ENCODE measurements at regions not wholly inside any gene's neighbourhood (a gene's known extent, or its start where the extent isn't known, plus 50 kb on each side); places are given as distances from the start of the nearest gene placed in this dataset.
"Not testable (repeated sequence)": the region's sequence is repeated elsewhere in the genome, so short reads cannot be mapped to it uniquely, and the experiment has no call there.

GRCh38 chr10:9921544-9921943 lies 1096.1 kb upstream of the CELF2 start:
- H3K27ac ChIP-seq (ENCODE audit: low read depth, low read length), result no peak overlapping the region
- no peak overlapping the region for H3K4me3 ChIP-seq (ENCODE audit: low read depth, low read length)
- H2AFZ ChIP-seq (ENCODE audit: low read length, unreplicated experiment), result no peak overlapping the region
- H3K79me2 ChIP-seq (ENCODE audit: control insufficient read depth, insufficient read depth, low read length, unreplicated experiment), result no peaks in the 10 kb centered on the region
- no peaks in the 10 kb centered on the region for H3K4me1 ChIP-seq (ENCODE audit: control insufficient read depth, insufficient read depth, low read length, unreplicated experiment)
- no peaks in the 10 kb centered on the region for H3K27me3 ChIP-seq (ENCODE audit: insufficient read depth, low read length)
- H3K36me3 ChIP-seq (ENCODE audit: insufficient read depth, low read length), result no peaks in the 10 kb centered on the region

- Histone ChIP-seq H3K36me3 (ENCODE audit: insufficient read depth, low read length) (no peaks in the 10 kb centered on the region), H2AFZ (ENCODE audit: low read length, unreplicated experiment) (no peak overlapping the region)
Measured at GRCh38 chr10:9922126-9922870, 1095.4 kb upstream of the CELF2 start.

GRCh38 chr10:9926003-9926402 lies 1091.7 kb upstream of the CELF2 start:
- Histone ChIP-seq H3K27ac (ENCODE audit: low read depth, low read length) (no peak overlapping the region), H3K79me2 (ENCODE audit: control insufficient read depth, insufficient read depth, low read length, unreplicated experiment) (no peaks in the 10 kb centered on the region), H3K4me3 (ENCODE audit: low read depth, low read length) (no peak overlapping the region), H3K27me3 (ENCODE audit: insufficient read depth, low read length) (no peaks in the 10 kb centered on the region), H3K36me3 (ENCODE audit: insufficient read depth, low read length) (no peaks in the 10 kb centered on the region), H2AFZ (ENCODE audit: low read length, unreplicated experiment) (no peak overlapping the region), H3K4me1 (ENCODE audit: control insufficient read depth, insufficient read depth, low read length, unreplicated experiment) (no peaks in the 10 kb centered on the region)

More at GRCh38 chr10:9922126-9922870, 1095.4 kb upstream of the CELF2 start:
- Histone ChIP-seq H3K4me3 (ENCODE audit: low read depth, low read length) (no peak overlapping the region), H3K27ac (ENCODE audit: low read depth, low read length) (no peak overlapping the region), H3K79me2 (ENCODE audit: control insufficient read depth, insufficient read depth, low read length, unreplicated experiment) (no peaks in the 10 kb centered on the region), H3K27me3 (ENCODE audit: insufficient read depth, low read length) (no peaks in the 10 kb centered on the region), H3K4me1 (ENCODE audit: control insufficient read depth, insufficient read depth, low read length, unreplicated experiment) (no peaks in the 10 kb centered on the region)

GRCh38 chr10:9926881-9927280 lies 1090.8 kb upstream of the CELF2 start:
- Histone ChIP-seq H3K79me2 (ENCODE audit: control insufficient read depth, insufficient read depth, low read length, unreplicated experiment) (no peaks in the 10 kb centered on the region), H3K4me3 (ENCODE audit: low read depth, low read length) (no peak overlapping the region), H3K36me3 (ENCODE audit: insufficient read depth, low read length) (no peaks in the 10 kb centered on the region), H3K27me3 (ENCODE audit: insufficient read depth, low read length) (no peaks in the 10 kb centered on the region), H2AFZ (ENCODE audit: low read length, unreplicated experiment) (no peak overlapping the region), H3K4me1 (ENCODE audit: control insufficient read depth, insufficient read depth, low read length, unreplicated experiment) (no peaks in the 10 kb centered on the region), H3K27ac (ENCODE audit: low read depth, low read length) (no peak overlapping the region)

GRCh38 chr10:9939716-9940115 lies 1078.0 kb upstream of the CELF2 start:
- Histone ChIP-seq H3K27ac (ENCODE audit: low read depth, low read length) (no peak overlapping the region), H3K36me3 (ENCODE audit: insufficient read depth, low read length) (no peaks in the 10 kb centered on the region), H3K4me3 (ENCODE audit: low read depth, low read length) (no peak overlapping the region), H3K79me2 (ENCODE audit: control insufficient read depth, insufficient read depth, low read length, unreplicated experiment) (no peaks in the 10 kb centered on the region), H2AFZ (ENCODE audit: low read length, unreplicated experiment) (no peak overlapping the region), H3K4me1 (ENCODE audit: control insufficient read depth, insufficient read depth, low read length, unreplicated experiment) (no peaks in the 10 kb centered on the region), H3K27me3 (ENCODE audit: insufficient read depth, low read length) (no peaks in the 10 kb centered on the region)

GRCh38 chr10:9944690-9945089 lies 1073.0 kb upstream of the CELF2 start:
- Histone ChIP-seq H3K79me2 (ENCODE audit: control insufficient read depth, insufficient read depth, low read length, unreplicated experiment) (no peaks in the 10 kb centered on the region), H2AFZ (ENCODE audit: low read length, unreplicated experiment) (no peak overlapping the region), H3K4me3 (ENCODE audit: low read depth, low read length) (no peak overlapping the region), H3K4me1 (ENCODE audit: control insufficient read depth, insufficient read depth, low read length, unreplicated experiment) (no peaks in the 10 kb centered on the region), H3K27me3 (ENCODE audit: insufficient read depth, low read length) (no peaks in the 10 kb centered on the region), H3K27ac (ENCODE audit: low read depth, low read length) (no peak overlapping the region), H3K36me3 (ENCODE audit: insufficient read depth, low read length) (no peaks in the 10 kb centered on the region)

GRCh38 chr10:9950070-9950469 lies 1067.6 kb upstream of the CELF2 start:
- no peak overlapping the region for H2AFZ ChIP-seq (ENCODE audit: low read length, unreplicated experiment)
- H3K27ac ChIP-seq (ENCODE audit: low read depth, low read length), result no peak overlapping the region
- H3K27me3 ChIP-seq (ENCODE audit: insufficient read depth, low read length), result no peaks in the 10 kb centered on the region
- no peak overlapping the region for H3K4me3 ChIP-seq (ENCODE audit: low read depth, low read length)
- H3K79me2 ChIP-seq (ENCODE audit: control insufficient read depth, insufficient read depth, low read length, unreplicated experiment), result no peaks in the 10 kb centered on the region
- no peaks in the 10 kb centered on the region for H3K36me3 ChIP-seq (ENCODE audit: insufficient read depth, low read length)
- no peaks in the 10 kb centered on the region for H3K4me1 ChIP-seq (ENCODE audit: control insufficient read depth, insufficient read depth, low read length, unreplicated experiment)

GRCh38 chr10:9951481-9952257 lies 1066.0 kb upstream of the CELF2 start:
- no peak overlapping the region for H2AFZ ChIP-seq (ENCODE audit: low read length, unreplicated experiment)
- H3K36me3 ChIP-seq (ENCODE audit: insufficient read depth, low read length), result no peaks in the 10 kb centered on the region
- H3K4me1 ChIP-seq (ENCODE audit: control insufficient read depth, insufficient read depth, low read length, unreplicated experiment), result no peaks in the 10 kb centered on the region
- no peak overlapping the region for H3K27ac ChIP-seq (ENCODE audit: low read depth, low read length)
- H3K4me3 ChIP-seq (ENCODE audit: low read depth, low read length), result no peak overlapping the region
- H3K79me2 ChIP-seq (ENCODE audit: control insufficient read depth, insufficient read depth, low read length, unreplicated experiment), result no peaks in the 10 kb centered on the region
- no peaks in the 10 kb centered on the region for H3K27me3 ChIP-seq (ENCODE audit: insufficient read depth, low read length)

- Histone ChIP-seq H3K27me3 (ENCODE audit: insufficient read depth, low read length) (no peaks in the 10 kb centered on the region), H3K4me1 (ENCODE audit: control insufficient read depth, insufficient read depth, low read length, unreplicated experiment) (no peaks in the 10 kb centered on the region), H3K27ac (ENCODE audit: low read depth, low read length) (no peak overlapping the region), H3K79me2 (ENCODE audit: control insufficient read depth, insufficient read depth, low read length, unreplicated experiment) (no peaks in the 10 kb centered on the region), H3K36me3 (ENCODE audit: insufficient read depth, low read length) (no peaks in the 10 kb centered on the region), H2AFZ (ENCODE audit: low read length, unreplicated experiment) (no peak overlapping the region), H3K4me3 (ENCODE audit: low read depth, low read length) (no peak overlapping the region)
Measured at GRCh38 chr10:9957351-9957750, 1060.3 kb upstream of the CELF2 start.

GRCh38 chr10:9957876-9958275 lies 1059.8 kb upstream of the CELF2 start:
- not testable (repeated sequence) for H3K79me2 ChIP-seq (ENCODE audit: control insufficient read depth, insufficient read depth, low read length, unreplicated experiment); H3K4me3 ChIP-seq (ENCODE audit: low read depth, low read length); H2AFZ ChIP-seq (ENCODE audit: low read length, unreplicated experiment); H3K27ac ChIP-seq (ENCODE audit: low read depth, low read length); H3K4me1 ChIP-seq (ENCODE audit: control insufficient read depth, insufficient read depth, low read length, unreplicated experiment); H3K27me3 ChIP-seq (ENCODE audit: insufficient read depth, low read length); H3K36me3 ChIP-seq (ENCODE audit: insufficient read depth, low read length)

GRCh38 chr10:9965341-9965740 lies 1052.3 kb upstream of the CELF2 start:
- Histone ChIP-seq H3K36me3 (ENCODE audit: insufficient read depth, low read length) (no peaks in the 10 kb centered on the region), H3K4me1 (ENCODE audit: control insufficient read depth, insufficient read depth, low read length, unreplicated experiment) (no peaks in the 10 kb centered on the region), H3K27ac (ENCODE audit: low read depth, low read length) (no peak overlapping the region), H3K4me3 (ENCODE audit: low read depth, low read length) (no peak overlapping the region), H3K79me2 (ENCODE audit: control insufficient read depth, insufficient read depth, low read length, unreplicated experiment) (no peaks in the 10 kb centered on the region), H2AFZ (ENCODE audit: low read length, unreplicated experiment) (no peak overlapping the region), H3K27me3 (ENCODE audit: insufficient read depth, low read length) (no peaks in the 10 kb centered on the region)
